WTC11 (cell line): ENCODE measurements at regions not wholly inside any gene's neighbourhood (a gene's known extent, or its start where the extent isn't known, plus 50 kb on each side); places are given as distances from the start of the nearest gene placed in this dataset.

ENCODE experiments used
- ATAC-seq: fragments of 200-7000 bp; cut with Tn5 transposase; 2 replicates; pipeline ENCODE4 v1.10.0; 2021; ENCODE audit warnings: mild to moderate bottlenecking, moderate library complexity
- CTCF ChIA-PET: fragments of 300-600 bp; sonication (Branson Sonifier 250); formaldehyde crosslinking; loops from one replicate; lab custom pipeline; 2021; ENCODE audit warnings: antibody characterized with exemption; lab: Charles Lee
- POLR2A ChIA-PET: fragments of 350-600 bp; sonication (Branson Sonifier 250); formaldehyde crosslinking; loops from one replicate; lab custom pipeline; 2021; ENCODE audit warnings: antibody characterized with exemption; lab: Charles Lee
- DNase-seq: peaks from one replicate; pipeline ENCODE4 v3.0.0; 2021; ENCODE audit warnings: low spot score
- H3K27ac Mint-ChIP-seq: 2 replicates; pipeline ENCODE4 v1.8.0; 2021; ENCODE audit warnings: mixed read lengths
- H3K27me3 Mint-ChIP-seq: 2 replicates; pipeline ENCODE4 v1.8.0; 2021; ENCODE audit warnings: low read depth, mild to moderate bottlenecking, moderate library complexity, mixed read lengths
- H3K36me3 Mint-ChIP-seq: 2 replicates; pipeline ENCODE4 v1.8.0; 2021; ENCODE audit warnings: mixed read lengths
- H3K4me1 Mint-ChIP-seq: 2 replicates; pipeline ENCODE4 v1.8.0; 2022; ENCODE audit warnings: mixed read lengths
- H3K4me3 Mint-ChIP-seq: 2 replicates; pipeline ENCODE4 v1.8.0; 2021; ENCODE audit warnings: mild to moderate bottlenecking, moderate library complexity, mixed read lengths
- H3K9me3 Mint-ChIP-seq: 2 replicates; pipeline ENCODE4 v1.8.0; 2021; ENCODE audit warnings: mixed read lengths
- AFF4 ChIP-seq: sonication (generic); formaldehyde crosslinking; IDR thresholded peaks from 2 replicates; pipeline ENCODE4 v1.8.1; 2023; ENCODE audit warnings: mild to moderate bottlenecking, missing genetic modification reagents, borderline replicate concordance
- CTCF ChIP-seq: fragments of 200-600 bp; IDR thresholded peaks from 2 replicates; pipeline ENCODE4 v1.8.0; 2022; ENCODE audit warnings: antibody characterized with exemption
- E2F1 ChIP-seq: sonication (generic); formaldehyde crosslinking; IDR thresholded peaks from 2 replicates; pipeline ENCODE4 v1.8.0; 2022; ENCODE audit warnings: mild to moderate bottlenecking, missing genetic modification reagents
- EMX1 ChIP-seq: fragments of 250-450 bp; sonication (Bioruptor Pico); IDR thresholded peaks from 2 replicates; pipeline ENCODE4 v1.8.0; 2021; ENCODE audit warnings: mild to moderate bottlenecking
- SP1 ChIP-seq: sonication (generic); formaldehyde crosslinking; conservative IDR thresholded peaks from 2 replicates; pipeline ENCODE4 v1.8.1; 2022; ENCODE audit warnings: missing genetic modification reagents
- STAT6 ChIP-seq: sonication (generic); formaldehyde crosslinking; conservative IDR thresholded peaks from 2 replicates; pipeline ENCODE4 v1.8.1; 2023; ENCODE audit warnings: mild to moderate bottlenecking, low read depth, missing genetic modification reagents, moderate library complexity
- TEAD4 ChIP-seq: sonication (generic); formaldehyde crosslinking; IDR thresholded peaks from 2 replicates; pipeline ENCODE4 v1.8.0; 2022; ENCODE audit warnings: mild to moderate bottlenecking, missing genetic modification reagents
- ZNF138 ChIP-seq: sonication (generic); formaldehyde crosslinking; conservative IDR thresholded peaks from 2 replicates; pipeline ENCODE4 v1.8.1; 2022; ENCODE audit warnings: mild to moderate bottlenecking, moderate library complexity, missing genetic modification reagents
- ZNF263 ChIP-seq: sonication (generic); formaldehyde crosslinking; IDR thresholded peaks from 2 replicates; pipeline ENCODE4 v1.8.1; 2022; ENCODE audit warnings: low read depth, mild to moderate bottlenecking, moderate library complexity, missing genetic modification reagents
- TF ChIP-seq, protein P1 (sequence below): sonication (generic); formaldehyde crosslinking; IDR thresholded peaks from 2 replicates; pipeline ENCODE4 v1.8.1; 2022; ENCODE audit warnings: low read depth, missing genetic modification reagents, borderline replicate concordance
- TF ChIP-seq, protein P2 (sequence below): fragments of 250-450 bp; sonication (Bioruptor Pico); IDR thresholded peaks from 2 replicates; pipeline ENCODE4 v1.9.0; 2021; ENCODE audit warnings: mild to moderate bottlenecking
- TF ChIP-seq, protein P3 (sequence below): fragments of 250-450 bp; sonication (Bioruptor Pico); IDR thresholded peaks from 2 replicates; pipeline ENCODE4 v1.8.0; 2021; ENCODE audit warnings: mild to moderate bottlenecking
- TF ChIP-seq, protein P4 (sequence below): fragments of 250-450 bp; sonication (Bioruptor Pico); IDR thresholded peaks from 2 replicates; pipeline ENCODE4 v1.9.0; 2021; ENCODE audit warnings: mild to moderate bottlenecking

GRCh38 chr6:62446647-62447316 lies 160.8 kb upstream of the KHDRBS2 start (continued):
- TF ChIP-seq E2F1 (CRISPR knock-in tag) (no peak), SP1 (CRISPR knock-in tag) (no peak), TEAD4 (CRISPR knock-in tag) (no peak)

- Mint-ChIP-seq H3K36me3 (peaks cover 3% of the 10 kb centered on the region; the same call in 1 of the 2 replicates), H3K4me3 (no peak overlapping the region), H3K27me3 (no peaks in the 10 kb centered on the region), H3K9me3 (peaks cover 27% of the 10 kb centered on the region), H3K27ac (no peak overlapping the region), H3K4me1 (peaks cover 15% of the 10 kb centered on the region)
- CTCF ChIA-PET, result no interaction called here
- TF ChIP-seq, protein P1, sequence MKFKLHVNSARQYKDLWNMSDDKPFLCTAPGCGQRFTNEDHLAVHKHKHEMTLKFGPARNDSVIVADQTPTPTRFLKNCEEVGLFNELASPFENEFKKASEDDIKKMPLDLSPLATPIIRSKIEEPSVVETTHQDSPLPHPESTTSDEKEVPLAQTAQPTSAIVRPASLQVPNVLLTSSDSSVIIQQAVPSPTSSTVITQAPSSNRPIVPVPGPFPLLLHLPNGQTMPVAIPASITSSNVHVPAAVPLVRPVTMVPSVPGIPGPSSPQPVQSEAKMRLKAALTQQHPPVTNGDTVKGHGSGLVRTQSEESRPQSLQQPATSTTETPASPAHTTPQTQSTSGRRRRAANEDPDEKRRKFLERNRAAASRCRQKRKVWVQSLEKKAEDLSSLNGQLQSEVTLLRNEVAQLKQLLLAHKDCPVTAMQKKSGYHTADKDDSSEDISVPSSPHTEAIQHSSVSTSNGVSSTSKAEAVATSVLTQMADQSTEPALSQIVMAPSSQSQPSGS, result no peak
- TF ChIP-seq SP1 (CRISPR knock-in tag), result no peak
- no peak for TF ChIP-seq AFF4 (CRISPR knock-in tag)
- no peak for TF ChIP-seq ZNF263 (CRISPR knock-in tag)
- no peak for TF ChIP-seq ZNF138
- no peak for TF ChIP-seq STAT6
- TF ChIP-seq, protein P2, sequence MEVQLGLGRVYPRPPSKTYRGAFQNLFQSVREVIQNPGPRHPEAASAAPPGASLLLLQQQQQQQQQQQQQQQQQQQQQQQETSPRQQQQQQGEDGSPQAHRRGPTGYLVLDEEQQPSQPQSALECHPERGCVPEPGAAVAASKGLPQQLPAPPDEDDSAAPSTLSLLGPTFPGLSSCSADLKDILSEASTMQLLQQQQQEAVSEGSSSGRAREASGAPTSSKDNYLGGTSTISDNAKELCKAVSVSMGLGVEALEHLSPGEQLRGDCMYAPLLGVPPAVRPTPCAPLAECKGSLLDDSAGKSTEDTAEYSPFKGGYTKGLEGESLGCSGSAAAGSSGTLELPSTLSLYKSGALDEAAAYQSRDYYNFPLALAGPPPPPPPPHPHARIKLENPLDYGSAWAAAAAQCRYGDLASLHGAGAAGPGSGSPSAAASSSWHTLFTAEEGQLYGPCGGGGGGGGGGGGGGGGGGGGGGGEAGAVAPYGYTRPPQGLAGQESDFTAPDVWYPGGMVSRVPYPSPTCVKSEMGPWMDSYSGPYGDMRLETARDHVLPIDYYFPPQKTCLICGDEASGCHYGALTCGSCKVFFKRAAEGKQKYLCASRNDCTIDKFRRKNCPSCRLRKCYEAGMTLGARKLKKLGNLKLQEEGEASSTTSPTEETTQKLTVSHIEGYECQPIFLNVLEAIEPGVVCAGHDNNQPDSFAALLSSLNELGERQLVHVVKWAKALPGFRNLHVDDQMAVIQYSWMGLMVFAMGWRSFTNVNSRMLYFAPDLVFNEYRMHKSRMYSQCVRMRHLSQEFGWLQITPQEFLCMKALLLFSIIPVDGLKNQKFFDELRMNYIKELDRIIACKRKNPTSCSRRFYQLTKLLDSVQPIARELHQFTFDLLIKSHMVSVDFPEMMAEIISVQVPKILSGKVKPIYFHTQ (CRISPR knock-in tag), result no peak
- TF ChIP-seq EMX1 (CRISPR knock-in tag), result no peak
- TF ChIP-seq, protein P3, sequence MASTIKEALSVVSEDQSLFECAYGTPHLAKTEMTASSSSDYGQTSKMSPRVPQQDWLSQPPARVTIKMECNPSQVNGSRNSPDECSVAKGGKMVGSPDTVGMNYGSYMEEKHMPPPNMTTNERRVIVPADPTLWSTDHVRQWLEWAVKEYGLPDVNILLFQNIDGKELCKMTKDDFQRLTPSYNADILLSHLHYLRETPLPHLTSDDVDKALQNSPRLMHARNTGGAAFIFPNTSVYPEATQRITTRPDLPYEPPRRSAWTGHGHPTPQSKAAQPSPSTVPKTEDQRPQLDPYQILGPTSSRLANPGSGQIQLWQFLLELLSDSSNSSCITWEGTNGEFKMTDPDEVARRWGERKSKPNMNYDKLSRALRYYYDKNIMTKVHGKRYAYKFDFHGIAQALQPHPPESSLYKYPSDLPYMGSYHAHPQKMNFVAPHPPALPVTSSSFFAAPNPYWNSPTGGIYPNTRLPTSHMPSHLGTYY, result no peak
- TF ChIP-seq, protein P4, sequence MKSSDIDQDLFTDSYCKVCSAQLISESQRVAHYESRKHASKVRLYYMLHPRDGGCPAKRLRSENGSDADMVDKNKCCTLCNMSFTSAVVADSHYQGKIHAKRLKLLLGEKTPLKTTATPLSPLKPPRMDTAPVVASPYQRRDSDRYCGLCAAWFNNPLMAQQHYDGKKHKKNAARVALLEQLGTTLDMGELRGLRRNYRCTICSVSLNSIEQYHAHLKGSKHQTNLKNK (CRISPR knock-in tag), result no peak
- no peak for TF ChIP-seq CTCF
- DNase-seq (no peak), ATAC-seq (no peak)
- POLR2A ChIA-PET, result no interaction called here
Measured at GRCh38 chr6:62445521-62445920, 159.5 kb upstream of the KHDRBS2 start.
